GM21529 (cell line): ENCODE measurements at regions not wholly inside any gene's neighbourhood (a gene's known extent, or its start where the extent isn't known, plus 50 kb on each side); places are given as distances from the start of the nearest gene placed in this dataset.
"Not testable (repeated sequence)": the region's sequence is repeated elsewhere in the genome, so short reads cannot be mapped to it uniquely, and the experiment has no call there.

Experiments used
- ATAC-seq: cut with Tn5 transposase; IDR thresholded peaks from one replicate; pipeline ENCODE4 v1.9.1; 2021; ENCODE audit not compliant: unreplicated experiment

- ATAC-seq = not testable (repeated sequence)
Observed at GRCh38 chr3:48101301-48101650, 85.1 kb upstream of the MAP4 start.

GRCh38 chr3:48092270-48092669, 76.1 kb upstream of the MAP4 start:
- no peak for ATAC-seq

- ATAC-seq = no peak
Observed at GRCh38 chr3:48090166-48090939, 74.1 kb upstream of the MAP4 start.

- peak; percentile 89 for ATAC-seq
Observed at GRCh38 chr3:48088749-48089466, 72.7 kb upstream of the MAP4 start.

- peak; percentile 25 for ATAC-seq
Observed at GRCh38 chr3:48088056-48088748, 72.0 kb upstream of the MAP4 start.

- no peak for ATAC-seq
Observed at GRCh38 chr3:48086705-48087104, 70.5 kb upstream of the MAP4 start.

GRCh38 chr3:48084929-48085328, 68.7 kb upstream of the MAP4 start:
- ATAC-seq = no peak

GRCh38 chr3:48084170-48084569, 68.0 kb upstream of the MAP4 start:
- ATAC-seq = no peak

GRCh38 chr3:48082580-48083184, 66.5 kb upstream of the MAP4 start:
- no peak for ATAC-seq

- no peak for ATAC-seq
Observed at GRCh38 chr3:48077815-48078214, 61.6 kb upstream of the MAP4 start.

- no peak for ATAC-seq
Observed at GRCh38 chr3:48070030-48070429, 53.8 kb upstream of the MAP4 start.

- ATAC-seq = no peak
Observed at GRCh38 chr3:48069339-48069738, 53.1 kb upstream of the MAP4 start.

GRCh38 chr3:48068886-48069285, 52.7 kb upstream of the MAP4 start:
- ATAC-seq = no peak

GRCh38 chr3:48068320-48068719, 52.1 kb upstream of the MAP4 start:
- ATAC-seq = not testable (repeated sequence)

GRCh38 chr3:48067271-48067670, 51.1 kb upstream of the MAP4 start:
- ATAC-seq = no peak
